ENCODE measurements at regions not wholly inside any gene's neighbourhood (a gene's known extent, or its start where the extent isn't known, plus 50 kb on each side); places are given as distances from the start of the nearest gene placed in this dataset.

GRCh38 chr5:171647904-171648260, 137.7 kb upstream of the SMIM23 start:
- no peaks in the 10 kb centered on the region for H3K36me3 ChIP-seq (ENCODE audit: control insufficient read depth, insufficient read depth, low read length)
- H3K27ac ChIP-seq (ENCODE audit: low read length), result no peak overlapping the region
- H3K27me3 ChIP-seq (ENCODE audit: control insufficient read depth, insufficient read depth, low read length), result no peaks in the 10 kb centered on the region
- WGBS (ENCODE audit: insufficient coverage, insufficient read length), result no CpG with 5 or more reads among the region's 4 CpGs
- no peak overlapping the region for H3K4me3 ChIP-seq (ENCODE audit: low read length)
- H3K4me1 ChIP-seq (ENCODE audit: control insufficient read depth, insufficient read depth, low read length), result 0 out of 2 replicates have a peak, but pooled peaks cover 1% of the 10 kb centered on the region
- DNase-seq (ENCODE audit: low read depth, low spot score), result no peak
- H3K9me3 ChIP-seq (ENCODE audit: control insufficient read depth, insufficient read depth, low read length), result no peaks in the 10 kb centered on the region

DNA sequence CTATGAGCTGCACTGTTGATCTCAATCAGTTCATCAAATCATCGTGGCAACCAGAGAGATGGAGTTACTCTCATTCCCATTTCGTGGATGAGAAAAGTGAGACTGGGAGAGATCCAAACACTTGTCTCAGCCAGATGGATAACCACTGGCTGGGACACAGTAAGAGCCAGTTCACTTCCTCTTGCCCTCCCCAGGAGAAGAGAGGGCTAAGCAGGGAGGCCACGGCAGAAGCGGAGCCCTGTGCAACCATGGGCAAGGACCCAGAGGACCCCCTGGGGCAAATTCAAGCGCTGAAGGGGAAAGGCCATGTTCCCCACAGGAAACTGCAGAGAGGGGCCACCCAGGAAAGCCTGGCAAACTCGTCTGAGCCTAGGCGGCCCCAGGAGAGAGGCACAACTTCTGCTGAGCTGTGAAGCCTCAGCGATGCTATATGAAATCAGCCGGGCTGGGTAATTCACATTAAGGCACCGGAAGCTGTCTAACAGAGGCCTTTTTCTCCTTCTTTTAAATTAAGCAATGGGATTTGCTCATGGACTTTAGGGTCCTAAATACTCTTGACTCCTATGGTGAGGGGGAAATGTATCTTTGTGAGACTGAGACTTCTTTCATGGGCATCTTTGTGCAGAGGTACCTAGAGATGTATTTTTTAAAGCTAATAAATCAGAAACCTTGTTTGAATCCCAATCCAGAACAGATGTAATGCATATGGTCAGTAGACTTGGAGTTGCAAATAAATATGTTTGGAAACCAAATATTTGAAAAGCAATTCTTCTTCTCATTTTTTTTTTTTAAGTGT, 137.1 kb upstream of the SMIM23 start:
- no peak for DNase-seq (ENCODE audit: low read depth, low spot score)
- Histone ChIP-seq H3K9me3 (ENCODE audit: control insufficient read depth, insufficient read depth, low read length) (no peaks in the 10 kb centered on the region), H3K4me1 (ENCODE audit: control insufficient read depth, insufficient read depth, low read length) (0 out of 2 replicates have a peak, but pooled peaks cover 1% of the 10 kb centered on the region), H3K4me3 (ENCODE audit: low read length) (no peak overlapping the region), H3K27ac (ENCODE audit: low read length) (no peak overlapping the region), H3K27me3 (ENCODE audit: control insufficient read depth, insufficient read depth, low read length) (no peaks in the 10 kb centered on the region), H3K36me3 (ENCODE audit: control insufficient read depth, insufficient read depth, low read length) (no peaks in the 10 kb centered on the region)
- WGBS (ENCODE audit: insufficient coverage, insufficient read length), result no CpG with 5 or more reads among the region's 10 CpGs

DNA sequence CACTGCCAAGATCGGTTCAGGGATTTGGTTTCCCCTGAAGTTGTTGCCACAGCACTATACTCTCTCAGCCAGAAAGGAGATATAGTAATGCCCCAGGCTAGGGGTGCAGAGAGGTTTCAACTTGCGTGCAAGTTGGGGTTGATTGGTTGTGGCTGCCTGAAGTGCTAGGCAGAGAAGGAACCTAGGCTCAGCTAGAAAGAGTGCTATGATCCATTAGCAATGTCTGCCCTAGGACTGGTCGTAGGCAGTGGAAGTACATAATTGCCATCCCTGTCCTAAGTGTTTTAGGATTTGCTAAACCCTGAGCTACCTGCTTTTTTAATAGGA, 136.6 kb upstream of the SMIM23 start:
- DNase-seq (ENCODE audit: low read depth, low spot score), result no peak
- H3K9me3 ChIP-seq (ENCODE audit: control insufficient read depth, insufficient read depth, low read length), result no peaks in the 10 kb centered on the region
- 0 out of 2 replicates have a peak, but pooled peaks cover 1% of the 10 kb centered on the region for H3K4me1 ChIP-seq (ENCODE audit: control insufficient read depth, insufficient read depth, low read length)
- WGBS (ENCODE audit: insufficient coverage, insufficient read length), result no CpG with 5 or more reads among the region's 3 CpGs
- H3K27me3 ChIP-seq (ENCODE audit: control insufficient read depth, insufficient read depth, low read length), result no peaks in the 10 kb centered on the region
- H3K4me3 ChIP-seq (ENCODE audit: low read length), result no peak overlapping the region
- H3K27ac ChIP-seq (ENCODE audit: low read length), result no peak overlapping the region
- H3K36me3 ChIP-seq (ENCODE audit: control insufficient read depth, insufficient read depth, low read length), result no peaks in the 10 kb centered on the region

DNA sequence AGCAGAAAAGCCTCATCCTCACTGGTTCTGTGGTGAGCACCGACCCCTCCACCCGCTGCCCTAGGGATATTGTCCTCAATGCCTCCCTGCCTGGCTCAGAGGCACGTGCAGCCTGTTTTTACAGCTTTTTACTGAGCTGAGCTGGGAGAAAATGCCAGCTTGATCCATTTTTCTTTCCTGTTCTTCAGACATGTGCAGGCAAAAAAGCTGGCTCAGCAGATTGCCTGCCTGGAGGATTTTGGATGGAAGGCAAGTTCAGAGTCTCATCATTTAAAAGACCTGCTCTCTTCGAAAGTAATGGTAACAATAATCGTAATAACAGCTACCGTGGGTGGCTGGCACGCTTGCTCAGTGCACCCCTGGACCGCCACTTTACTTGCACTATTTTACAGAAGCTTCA, 135.0 kb upstream of the SMIM23 start:
- no peak overlapping the region for H3K4me3 ChIP-seq (ENCODE audit: low read length)
- H3K9me3 ChIP-seq (ENCODE audit: control insufficient read depth, insufficient read depth, low read length), result no peaks in the 10 kb centered on the region
- no peaks in the 10 kb centered on the region for H3K36me3 ChIP-seq (ENCODE audit: control insufficient read depth, insufficient read depth, low read length)
- H3K27me3 ChIP-seq (ENCODE audit: control insufficient read depth, insufficient read depth, low read length), result no peaks in the 10 kb centered on the region
- H3K4me1 ChIP-seq (ENCODE audit: control insufficient read depth, insufficient read depth, low read length), result 0 out of 2 replicates have a peak, but pooled peaks cover 1% of the 10 kb centered on the region
- WGBS (ENCODE audit: insufficient coverage, insufficient read length), result no CpG with 5 or more reads among the region's 8 CpGs
- no peak overlapping the region for H3K27ac ChIP-seq (ENCODE audit: low read length)
- no peak for DNase-seq (ENCODE audit: low read depth, low spot score)

DNA sequence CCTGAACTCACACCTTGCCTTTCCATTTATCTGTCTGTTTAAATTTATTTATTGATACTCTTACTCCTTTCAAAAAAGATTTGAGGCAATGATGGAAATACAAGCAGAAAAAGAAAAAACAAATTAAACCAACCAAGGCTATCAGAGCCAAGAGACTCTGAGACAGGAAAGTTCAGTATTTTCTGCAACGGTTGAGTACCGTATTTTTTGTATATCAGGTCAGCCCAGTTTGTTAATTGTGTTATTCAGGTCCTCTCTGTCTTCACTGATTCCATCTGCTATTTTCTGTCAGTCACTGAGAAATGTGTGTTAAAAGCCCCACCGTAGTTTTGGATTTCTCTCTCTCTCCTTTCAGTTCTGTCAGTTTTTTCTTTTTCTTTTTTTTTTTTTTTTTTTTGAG, 134.5 kb upstream of the SMIM23 start:
- Histone ChIP-seq H3K27me3 (ENCODE audit: control insufficient read depth, insufficient read depth, low read length) (no peaks in the 10 kb centered on the region), H3K9me3 (ENCODE audit: control insufficient read depth, insufficient read depth, low read length) (no peaks in the 10 kb centered on the region), H3K36me3 (ENCODE audit: control insufficient read depth, insufficient read depth, low read length) (no peaks in the 10 kb centered on the region), H3K4me3 (ENCODE audit: low read length) (no peak overlapping the region), H3K4me1 (ENCODE audit: control insufficient read depth, insufficient read depth, low read length) (0 out of 2 replicates have a peak, but pooled peaks cover 1% of the 10 kb centered on the region), H3K27ac (ENCODE audit: low read length) (no peak overlapping the region)
- WGBS (ENCODE audit: insufficient coverage, insufficient read length), result no CpG with 5 or more reads among the region's 3 CpGs
- no peak for DNase-seq (ENCODE audit: low read depth, low spot score)

- Histone ChIP-seq H3K27ac (ENCODE audit: low read length) (no peak overlapping the region), H3K4me1 (ENCODE audit: control insufficient read depth, insufficient read depth, low read length) (no peaks in the 10 kb centered on the region)
- no CpG with 5 or more reads among the region's 4 CpGs for WGBS (ENCODE audit: insufficient coverage, insufficient read length)
Measured at GRCh38 chr5:171654881-171655280, 130.7 kb upstream of the SMIM23 start.

GRCh38 chr5:171657473-171657872, 128.1 kb upstream of the SMIM23 start:
- Histone ChIP-seq H3K9me3 (ENCODE audit: control insufficient read depth, insufficient read depth, low read length) (no peaks in the 10 kb centered on the region), H3K27ac (ENCODE audit: low read length) (no peak overlapping the region), H3K27me3 (ENCODE audit: control insufficient read depth, insufficient read depth, low read length) (no peaks in the 10 kb centered on the region), H3K4me1 (ENCODE audit: control insufficient read depth, insufficient read depth, low read length) (no peaks in the 10 kb centered on the region), H3K4me3 (ENCODE audit: low read length) (no peak overlapping the region), H3K36me3 (ENCODE audit: control insufficient read depth, insufficient read depth, low read length) (no peaks in the 10 kb centered on the region)
- DNase-seq (ENCODE audit: low read depth, low spot score), result no peak
- no CpG with 5 or more reads among the region's 2 CpGs for WGBS (ENCODE audit: insufficient coverage, insufficient read length)

More at GRCh38 chr5:171654881-171655280, 130.7 kb upstream of the SMIM23 start:
- no peak for DNase-seq (ENCODE audit: low read depth, low spot score)
- Histone ChIP-seq H3K36me3 (ENCODE audit: control insufficient read depth, insufficient read depth, low read length) (no peaks in the 10 kb centered on the region), H3K9me3 (ENCODE audit: control insufficient read depth, insufficient read depth, low read length) (no peaks in the 10 kb centered on the region), H3K4me3 (ENCODE audit: low read length) (no peak overlapping the region), H3K27me3 (ENCODE audit: control insufficient read depth, insufficient read depth, low read length) (no peaks in the 10 kb centered on the region)

- no peak for DNase-seq (ENCODE audit: low read depth, low spot score)
- no peaks in the 10 kb centered on the region for H3K36me3 ChIP-seq (ENCODE audit: control insufficient read depth, insufficient read depth, low read length)
- no peaks in the 10 kb centered on the region for H3K27me3 ChIP-seq (ENCODE audit: control insufficient read depth, insufficient read depth, low read length)
- no peaks in the 10 kb centered on the region for H3K4me1 ChIP-seq (ENCODE audit: control insufficient read depth, insufficient read depth, low read length)
- no peaks in the 10 kb centered on the region for H3K9me3 ChIP-seq (ENCODE audit: control insufficient read depth, insufficient read depth, low read length)
- H3K4me3 ChIP-seq (ENCODE audit: low read length), result no peak overlapping the region
- no peak overlapping the region for H3K27ac ChIP-seq (ENCODE audit: low read length)
- no CpG with 5 or more reads among the region's 5 CpGs for WGBS (ENCODE audit: insufficient coverage, insufficient read length)
Measured at GRCh38 chr5:171659896-171660295, 125.7 kb upstream of the SMIM23 start.

- H3K9me3 ChIP-seq (ENCODE audit: control insufficient read depth, insufficient read depth, low read length), result no peaks in the 10 kb centered on the region
- H3K27me3 ChIP-seq (ENCODE audit: control insufficient read depth, insufficient read depth, low read length), result no peaks in the 10 kb centered on the region
- no peak overlapping the region for H3K4me3 ChIP-seq (ENCODE audit: low read length)
- WGBS (ENCODE audit: insufficient coverage, insufficient read length), result no CpG with 5 or more reads among the region's 9 CpGs
- no peaks in the 10 kb centered on the region for H3K4me1 ChIP-seq (ENCODE audit: control insufficient read depth, insufficient read depth, low read length)
- no peak for DNase-seq (ENCODE audit: low read depth, low spot score)
- no peak overlapping the region for H3K27ac ChIP-seq (ENCODE audit: low read length)
- H3K36me3 ChIP-seq (ENCODE audit: control insufficient read depth, insufficient read depth, low read length), result no peaks in the 10 kb centered on the region
Measured at GRCh38 chr5:171660434-171660833, 125.2 kb upstream of the SMIM23 start.

DNA sequence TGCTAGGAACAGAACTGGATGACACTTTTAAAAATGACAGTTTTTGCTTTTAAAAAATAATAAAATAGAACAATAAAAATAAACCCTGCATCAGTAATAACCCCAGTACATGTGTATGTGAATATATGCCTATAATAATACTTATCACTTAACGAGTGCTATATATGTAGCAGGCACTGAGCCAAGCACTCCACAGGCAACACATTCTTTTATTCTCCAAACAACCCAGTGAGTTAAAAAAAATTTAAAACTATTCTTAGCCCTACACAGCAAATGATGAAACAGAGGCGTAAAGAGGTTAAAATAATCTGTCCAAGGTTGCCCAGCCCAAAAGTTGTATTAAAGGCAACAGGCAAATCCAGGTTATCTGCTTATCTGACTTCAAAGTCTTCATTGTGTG, 124.5 kb upstream of the SMIM23 start:
- no peaks in the 10 kb centered on the region for H3K9me3 ChIP-seq (ENCODE audit: control insufficient read depth, insufficient read depth, low read length)
- DNase-seq (ENCODE audit: low read depth, low spot score), result no peak
- no peaks in the 10 kb centered on the region for H3K4me1 ChIP-seq (ENCODE audit: control insufficient read depth, insufficient read depth, low read length)

More for the DNA sequence above, 124.5 kb upstream of the SMIM23 start:
- Histone ChIP-seq H3K36me3 (ENCODE audit: control insufficient read depth, insufficient read depth, low read length) (no peaks in the 10 kb centered on the region), H3K27ac (ENCODE audit: low read length) (no peak overlapping the region), H3K27me3 (ENCODE audit: control insufficient read depth, insufficient read depth, low read length) (no peaks in the 10 kb centered on the region), H3K4me3 (ENCODE audit: low read length) (no peak overlapping the region)
- WGBS (ENCODE audit: insufficient coverage, insufficient read length), result no CpG with 5 or more reads among the region's 2 CpGs
